Stimulated activated CD4-positive, alpha-beta T cell treated with anti-CD3 and anti-CD28 coated beads, Interleukin-1b, Interleukin-23, amount 100 ng/mL, for 48 hours (primary cell): ENCODE measurements at regions not wholly inside any gene's neighbourhood (a gene's known extent, or its start where the extent isn't known, plus 50 kb on each side); places are given as distances from the start of the nearest gene placed in this dataset.
A peak's percentile ranks its signal among the peaks of the same experiment; 100 is the strongest.
"Not testable (repeated sequence)": the region's sequence is repeated elsewhere in the genome, so short reads cannot be mapped to it uniquely, and the experiment has no call there.

ENCODE experiments used
- DNase-seq: peaks from one replicate; pipeline ENCODE4 v3.0.0-alpha.2; 2020

DNA sequence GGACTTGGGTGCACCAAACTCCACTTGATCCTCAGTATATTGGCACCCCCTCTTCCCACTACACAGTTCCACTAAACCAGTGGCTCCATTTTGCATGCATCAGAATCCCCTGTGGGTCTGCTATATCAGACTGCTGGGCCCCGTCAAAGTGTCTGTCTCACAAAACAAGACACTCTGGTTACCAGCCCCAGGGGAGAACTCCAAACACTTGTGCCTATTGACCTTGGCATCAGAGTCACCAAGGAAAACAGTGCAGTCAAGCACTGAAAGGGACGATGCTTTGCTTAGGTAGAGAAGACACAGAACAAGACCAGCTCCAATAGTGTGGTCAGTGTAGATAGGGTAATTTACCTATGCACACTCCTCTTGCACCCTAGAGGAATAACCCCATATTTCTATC is 205.8 kb upstream of the RAI14 start:
- no peak for DNase-seq

DNA sequence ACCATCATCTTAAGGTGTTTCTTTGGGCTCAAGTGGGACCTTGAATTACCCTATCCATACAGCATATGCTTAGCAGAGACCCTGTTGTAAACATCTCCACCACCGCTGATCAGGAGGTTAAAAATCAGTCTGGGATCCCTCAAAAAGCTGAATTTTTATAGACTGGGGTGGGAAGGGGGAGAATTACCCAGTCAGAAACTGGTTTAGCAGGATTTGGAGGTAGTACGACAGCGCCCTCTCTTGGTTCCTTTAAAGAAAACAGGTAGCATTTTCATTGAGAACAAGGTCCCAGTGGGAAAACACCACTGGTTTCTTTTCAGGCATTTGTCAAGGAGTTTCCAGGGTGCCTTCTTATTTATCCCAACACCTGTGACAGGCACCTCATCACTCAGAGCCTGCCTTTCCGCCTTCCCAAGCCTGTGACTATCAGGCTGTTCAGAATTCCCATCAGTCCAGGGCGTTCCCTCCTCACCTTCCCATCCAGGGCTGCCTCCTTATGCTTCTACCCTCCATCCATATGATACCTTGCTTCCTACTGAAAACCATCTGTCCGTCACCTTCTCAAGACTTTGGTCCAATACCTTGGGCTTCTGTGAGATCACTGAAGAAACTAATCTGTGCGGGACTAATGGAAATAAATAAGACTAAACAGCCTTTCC is 203.8 kb upstream of the RAI14 start:
- DNase-seq: no peak

DNA sequence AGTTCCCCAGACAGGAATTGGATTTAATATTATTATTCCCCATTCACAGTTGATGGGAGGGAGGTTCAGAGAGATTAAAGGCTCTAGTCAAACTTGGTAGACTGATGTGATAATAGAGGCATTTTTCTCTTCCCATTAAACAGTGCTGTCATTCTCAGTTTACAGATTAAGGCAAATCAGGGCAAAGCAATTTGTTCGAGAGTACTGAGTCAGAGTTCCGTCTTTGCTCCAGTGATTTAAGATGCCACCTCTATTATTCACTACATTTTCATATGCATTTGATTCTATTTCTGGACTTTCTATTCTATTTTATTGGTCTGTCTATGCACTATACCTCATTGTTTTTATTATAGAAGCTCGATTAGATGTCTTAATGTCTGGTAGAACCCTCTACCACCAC is 201.0 kb upstream of the RAI14 start:
- DNase-seq: no peak

DNA sequence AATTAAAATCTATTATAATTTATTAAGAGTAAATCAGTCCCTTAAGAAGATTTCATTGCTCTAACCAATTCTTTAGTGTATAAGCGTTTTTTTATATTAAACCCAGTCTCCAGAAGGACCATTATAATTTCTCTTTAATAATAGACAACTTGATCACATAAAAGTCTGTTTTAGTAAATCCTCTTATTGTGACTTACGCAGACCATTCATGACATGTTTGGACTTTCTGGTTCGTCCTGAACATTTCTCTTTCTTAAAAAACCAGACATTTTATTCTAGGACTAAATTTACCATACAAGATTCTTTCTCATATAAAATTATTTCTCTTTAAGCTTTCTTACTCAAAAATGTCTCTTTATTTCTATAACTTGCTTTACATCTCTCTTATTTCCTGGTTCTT is 196.2 kb upstream of the RAI14 start:
- no peak for DNase-seq

DNA sequence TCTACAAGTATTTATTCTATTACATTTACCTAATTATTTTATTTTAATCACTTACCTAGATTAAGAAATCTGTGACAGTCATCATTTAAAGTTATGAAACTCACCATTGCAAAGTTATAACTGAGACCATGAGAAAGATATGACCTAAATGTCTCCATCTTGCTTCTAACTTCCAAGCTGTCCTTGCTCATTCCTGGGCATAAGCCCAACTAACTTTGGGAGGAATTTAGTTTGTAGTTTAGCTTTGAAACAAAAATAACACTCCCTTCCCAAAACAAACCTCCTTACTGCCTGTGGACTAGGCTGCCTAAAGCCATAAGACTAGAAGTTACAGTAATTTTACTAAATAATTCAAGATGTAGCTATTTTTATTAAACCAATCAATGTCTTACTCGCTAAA is 195.6 kb upstream of the RAI14 start:
- DNase-seq: no peak

DNA sequence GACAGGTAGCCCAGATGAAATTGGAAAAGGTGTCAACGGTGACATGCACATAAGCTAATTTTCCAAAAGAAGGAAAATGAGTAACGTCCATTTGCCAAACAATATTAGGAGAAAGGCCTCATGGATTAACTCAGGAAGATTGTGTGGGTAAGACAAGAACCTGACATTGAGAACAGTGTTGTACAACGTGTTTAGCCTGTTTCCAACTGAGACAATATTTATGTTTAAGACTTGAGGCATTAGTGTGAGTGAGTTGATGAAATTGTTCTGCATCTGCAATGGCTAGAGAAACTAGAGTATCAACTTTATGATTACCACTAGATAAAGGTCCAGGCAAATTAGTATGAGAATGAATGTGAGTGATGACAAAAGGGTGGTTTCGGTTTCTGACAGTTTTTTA is 191.3 kb upstream of the RAI14 start:
- DNase-seq: no peak

DNA sequence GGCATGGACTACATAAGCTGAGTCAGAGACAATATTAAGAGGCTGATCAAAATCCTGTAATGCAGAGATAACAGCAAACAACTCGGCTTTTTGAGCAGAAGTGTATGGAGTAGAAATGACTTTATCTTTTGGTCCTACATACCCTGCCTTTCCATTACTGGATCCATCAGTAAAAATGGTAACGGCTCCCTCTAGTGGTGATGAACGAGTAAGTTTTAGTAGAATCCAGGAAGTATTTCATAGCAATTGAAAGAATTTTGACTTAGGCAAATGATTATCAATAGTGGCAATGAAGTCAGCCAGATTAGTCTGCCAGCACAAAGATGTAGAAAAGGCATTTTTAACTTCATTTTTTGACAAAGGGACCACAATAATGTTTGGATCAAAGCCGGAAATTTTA is 190.8 kb upstream of the RAI14 start:
- not testable (repeated sequence) for DNase-seq

DNA sequence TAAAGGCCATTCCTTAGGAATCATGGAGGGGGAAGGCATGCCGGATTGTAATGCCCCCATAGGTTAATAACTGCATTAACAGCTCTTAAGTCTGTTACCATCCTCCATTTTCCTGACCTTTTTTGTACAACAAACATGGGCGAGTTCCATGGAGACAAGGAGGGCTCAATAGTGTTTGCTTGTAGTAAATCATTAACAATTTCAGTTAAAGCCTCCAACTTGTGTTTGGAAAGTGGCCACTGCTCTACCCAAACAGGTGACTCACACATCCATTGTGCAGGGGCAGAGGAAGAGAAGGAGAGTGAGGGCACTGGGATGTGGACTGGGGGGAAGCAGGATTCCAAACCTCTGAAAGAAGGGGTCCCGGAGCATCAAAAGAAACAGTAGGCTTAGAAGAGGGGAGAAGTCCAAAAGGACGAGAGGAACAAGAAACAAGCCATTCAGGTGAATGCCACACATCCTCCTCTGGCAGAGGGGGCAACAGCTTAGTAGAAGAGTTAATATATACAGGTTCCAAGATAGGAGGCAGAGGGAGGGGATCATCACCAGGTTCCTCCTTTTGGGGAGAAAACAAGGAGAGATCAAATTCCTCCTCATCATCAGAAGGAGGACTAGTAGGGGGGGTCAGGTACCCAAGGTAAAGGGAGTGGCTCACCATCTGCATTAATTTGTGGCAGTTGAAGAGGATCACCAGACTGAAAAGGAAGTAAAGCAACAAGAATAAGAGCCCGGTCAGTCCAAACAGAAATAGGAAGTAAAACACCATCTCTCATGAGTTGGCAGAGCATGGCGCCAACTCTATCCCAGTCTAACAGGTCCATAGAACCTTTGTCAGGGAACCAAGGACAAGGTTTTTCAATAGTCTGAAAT is 189.4 kb upstream of the RAI14 start:
- DNase-seq: not testable (repeated sequence)

DNA sequence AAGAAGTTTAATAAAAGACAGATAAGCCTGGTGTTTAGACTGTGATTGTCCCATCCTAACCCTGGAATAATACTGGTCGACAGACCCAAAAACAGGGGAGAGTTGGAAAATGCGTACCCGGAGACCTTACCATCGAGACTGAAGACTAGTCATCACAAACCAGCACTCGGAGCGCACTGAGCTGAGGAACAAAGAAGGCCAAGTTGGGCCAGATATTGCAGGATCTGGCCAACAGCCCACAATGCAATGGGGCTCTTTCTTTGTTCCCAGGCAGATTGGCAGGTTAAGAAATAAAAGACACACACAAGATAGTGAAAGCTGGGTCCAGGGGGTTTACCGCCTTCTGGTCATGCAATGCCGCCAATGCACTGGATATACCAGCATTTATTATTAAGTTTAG is 188.7 kb upstream of the RAI14 start:
- no peak for DNase-seq

DNA sequence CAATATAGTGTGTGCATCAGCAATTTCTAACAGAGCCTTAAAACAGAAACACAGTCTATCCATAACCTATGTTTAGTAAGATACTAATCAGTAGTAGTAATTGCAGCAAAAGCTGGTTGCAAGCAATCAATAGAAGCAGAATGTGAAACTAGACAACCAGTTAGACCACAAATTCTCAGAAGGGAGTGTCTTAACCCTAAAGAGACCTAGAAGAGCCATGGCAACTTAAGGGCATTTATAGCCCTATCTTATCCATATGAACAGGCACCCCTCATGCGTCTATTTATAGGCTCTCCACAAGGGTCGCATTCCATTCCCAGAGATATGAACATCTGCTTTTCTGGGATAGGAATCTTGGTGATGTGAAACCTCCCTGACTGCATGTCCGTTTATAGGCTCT is 188.1 kb upstream of the RAI14 start:
- DNase-seq: not testable (repeated sequence)

DNA sequence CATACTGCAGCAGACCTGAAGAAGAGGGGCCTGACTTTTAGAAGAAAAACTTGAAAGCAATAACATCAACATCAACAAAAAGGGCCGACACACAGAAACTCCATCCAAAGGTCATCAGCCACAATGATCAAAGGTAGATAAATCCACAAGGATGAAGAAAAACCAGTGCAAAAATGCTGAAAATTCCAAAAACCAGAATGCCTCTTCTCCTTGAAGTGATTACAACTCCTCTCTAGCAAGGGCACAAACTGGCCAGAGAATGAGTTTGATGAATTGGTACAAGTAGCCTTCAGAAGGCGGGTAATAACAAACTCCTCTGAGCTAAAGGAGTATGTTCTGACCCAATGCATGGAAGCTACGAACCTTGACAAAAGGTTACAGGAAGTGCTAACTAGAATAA is 186.2 kb upstream of the RAI14 start:
- DNase-seq: no peak

DNA sequence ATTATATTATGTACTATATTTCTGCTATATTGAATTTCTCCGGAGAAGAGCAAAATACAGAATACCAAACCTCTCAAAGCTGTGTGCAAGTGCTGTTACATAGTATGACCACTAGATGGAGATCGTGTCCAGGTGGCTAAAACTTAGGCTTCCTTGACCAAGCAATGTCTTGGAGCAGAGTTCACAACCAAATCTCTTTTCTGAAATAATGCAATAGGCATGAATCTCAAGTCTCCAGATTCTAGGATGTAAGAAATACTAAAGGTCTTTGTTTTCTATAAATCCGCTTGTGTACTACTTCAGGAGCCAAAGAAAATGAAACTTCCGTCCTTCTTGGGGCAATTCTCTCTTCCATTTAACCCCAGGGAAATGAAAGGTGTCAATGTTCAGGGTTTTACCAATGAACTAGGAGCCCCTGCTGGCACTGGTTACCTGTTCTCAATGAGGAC is 181.5 kb upstream of the RAI14 start:
- DNase-seq: no peak

DNA sequence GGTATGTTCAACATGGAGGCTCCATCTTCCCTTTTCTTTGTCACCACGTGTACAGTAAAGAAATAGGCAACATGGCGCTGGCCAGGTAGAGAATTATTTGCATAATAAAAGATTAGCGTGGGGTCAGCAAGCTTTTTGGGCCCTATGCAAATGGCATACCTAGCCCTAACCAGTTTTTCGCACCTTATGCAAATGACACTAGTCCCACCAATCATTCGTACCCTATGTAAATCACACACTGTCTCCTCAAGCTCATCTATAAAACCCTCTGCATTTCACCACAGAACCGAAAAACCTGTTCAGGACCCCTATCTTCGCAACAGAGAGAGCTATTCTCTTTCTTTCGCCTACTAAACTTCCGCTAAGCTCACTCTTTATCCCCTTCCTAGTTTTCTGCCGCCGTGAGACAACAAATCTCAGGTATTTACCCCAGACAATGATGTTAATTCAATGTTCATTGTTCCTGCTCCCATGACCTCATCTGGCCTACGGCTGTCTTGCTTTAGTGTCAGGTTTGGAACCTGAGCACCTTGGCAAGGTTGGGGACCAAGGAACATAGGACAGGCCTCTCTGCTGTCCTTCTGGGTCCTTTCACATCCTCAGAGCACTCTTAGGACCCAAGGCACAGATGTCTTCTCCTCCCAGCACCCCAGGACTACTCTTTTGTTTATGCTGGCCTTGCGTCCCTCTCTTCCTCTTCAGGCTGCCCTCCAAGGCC is 180.7 kb upstream of the RAI14 start:
- no peak for DNase-seq

DNA sequence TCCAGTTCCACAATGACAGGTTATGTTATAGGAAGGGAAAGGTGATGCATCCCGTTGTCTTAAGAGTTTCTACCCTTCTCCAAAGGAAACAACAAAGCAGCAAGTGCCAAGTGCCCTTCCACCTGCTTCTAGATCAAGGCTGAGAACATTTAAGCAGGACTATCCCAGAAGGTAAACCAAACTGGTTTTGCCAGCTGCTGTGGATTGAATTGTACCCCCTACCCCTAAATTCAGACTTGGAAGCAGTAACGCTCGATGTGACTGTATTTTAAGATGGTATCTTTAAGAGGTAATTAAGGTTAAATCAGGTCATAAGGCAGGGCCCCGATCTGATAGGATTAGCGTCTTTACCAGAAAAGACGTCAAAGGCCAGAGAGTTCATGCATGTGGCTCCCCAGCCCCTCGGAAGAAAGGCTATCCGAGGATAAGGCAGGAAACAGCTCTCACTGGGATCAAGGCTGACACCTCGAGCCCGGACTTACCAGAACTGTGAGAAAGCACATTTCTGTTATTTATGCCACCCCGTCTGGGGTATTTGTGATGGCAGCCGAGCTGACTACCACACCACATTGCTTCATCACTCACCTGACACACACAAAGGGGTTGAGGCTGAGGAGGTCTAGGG is 179.1 kb upstream of the RAI14 start:
- DNase-seq: no peak

DNA sequence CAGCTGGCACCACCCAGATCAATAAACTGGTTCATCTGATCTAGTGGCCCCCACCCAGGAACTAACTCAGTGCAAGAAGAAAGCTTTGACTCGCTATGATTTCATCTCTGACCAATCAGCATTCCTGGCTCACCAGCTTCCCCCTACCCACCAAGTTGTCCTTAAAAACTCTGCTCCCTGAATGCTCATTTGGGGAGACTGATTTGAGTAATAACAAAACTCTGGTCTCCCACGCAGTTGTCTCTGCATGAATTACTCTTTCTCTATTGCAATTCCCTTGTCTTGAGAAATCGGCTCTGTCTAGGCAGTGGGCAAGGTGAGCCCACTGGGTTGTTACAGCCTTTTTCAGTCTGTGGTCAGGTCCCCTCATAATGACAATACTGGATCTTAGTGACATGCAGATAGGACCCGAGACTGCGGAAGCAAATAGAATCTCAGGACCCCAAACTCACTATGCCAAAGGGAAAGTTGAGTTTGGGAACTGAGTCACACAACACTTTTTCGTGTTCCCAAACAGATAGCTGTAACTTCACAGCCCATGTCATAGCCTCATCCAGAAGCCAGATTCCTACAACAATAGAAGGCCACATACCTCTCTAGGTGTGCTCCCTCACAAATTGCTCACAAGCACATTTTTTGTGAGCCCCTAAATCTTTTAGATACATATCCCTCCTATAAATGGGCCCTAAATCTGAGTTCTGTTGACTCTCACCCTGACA is 175.2 kb upstream of the RAI14 start:
- DNase-seq: peak; percentile 24

DNA sequence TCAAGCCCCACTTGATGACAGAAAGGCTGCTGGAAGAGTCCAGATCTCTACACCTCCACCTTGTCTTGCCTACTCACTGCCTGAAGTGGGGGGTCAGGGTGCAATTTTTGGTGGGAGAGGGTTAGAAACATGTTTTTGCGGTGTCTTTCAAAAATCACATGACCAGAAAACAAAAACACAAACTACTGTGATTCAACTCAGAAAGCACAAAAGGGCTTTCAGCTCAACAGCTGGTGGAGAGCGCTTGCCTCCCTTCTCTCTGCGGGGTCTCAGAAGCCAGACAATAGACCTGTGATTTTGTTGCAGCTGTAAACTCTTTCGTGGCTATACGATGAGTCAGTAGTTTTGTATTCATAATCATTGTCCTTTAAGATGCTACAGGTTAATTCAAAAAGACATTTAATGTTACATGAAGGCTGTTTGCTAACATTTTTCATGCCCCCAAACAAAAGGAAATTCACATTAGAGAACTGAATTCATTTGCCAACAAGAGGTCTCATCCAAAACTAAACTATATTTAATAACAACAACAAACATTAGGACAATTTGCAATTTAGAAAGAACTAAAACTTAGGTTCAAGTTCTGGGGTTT is 172.6 kb upstream of the RAI14 start:
- no peak for DNase-seq

DNA sequence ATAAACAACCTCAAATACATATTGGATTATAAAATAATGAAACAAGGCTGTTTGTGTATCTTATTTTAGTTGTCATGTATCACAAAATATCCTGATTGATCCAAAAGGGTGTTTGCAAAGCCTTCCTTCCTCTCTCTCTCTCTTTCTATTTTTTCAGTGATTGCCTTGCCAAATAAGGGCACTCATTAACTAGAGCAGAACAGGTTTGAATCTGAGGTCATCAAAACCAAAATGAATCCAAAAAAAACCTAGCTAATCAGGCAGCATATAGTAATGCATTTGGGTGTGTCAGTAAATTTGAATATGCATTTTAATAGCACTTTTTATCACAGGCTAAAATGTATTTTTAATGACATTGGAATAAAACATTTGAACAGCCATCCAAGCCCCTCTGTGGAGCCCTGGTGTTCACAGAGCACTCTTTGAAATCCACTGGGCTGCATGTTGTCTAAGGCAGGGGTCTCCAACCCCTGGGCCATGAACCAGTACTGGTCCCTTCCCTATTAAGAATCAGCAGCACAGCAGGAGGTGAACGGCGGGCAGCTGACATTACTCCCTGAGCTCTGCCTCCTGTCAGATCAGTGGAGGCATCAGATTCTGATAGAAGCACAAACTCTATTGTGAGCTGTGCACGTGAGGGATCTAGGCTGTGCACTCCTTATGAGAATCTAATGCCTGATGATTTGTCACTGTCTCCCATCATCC is 171.8 kb upstream of the RAI14 start:
- no peak for DNase-seq

DNA sequence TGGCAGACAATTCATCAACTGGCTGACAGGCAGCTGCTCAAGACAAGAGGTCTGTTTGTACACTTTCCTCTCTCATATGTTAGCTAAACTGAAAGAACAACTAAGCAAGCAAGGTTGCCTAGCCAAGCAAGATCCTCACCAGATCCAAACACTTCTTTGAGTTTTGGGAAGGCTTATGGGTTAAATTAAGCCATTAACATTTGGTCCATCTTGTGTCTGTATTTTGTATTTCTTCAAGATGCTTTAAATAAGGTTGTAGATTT is 170.4 kb upstream of the RAI14 start:
- DNase-seq: no peak

DNA sequence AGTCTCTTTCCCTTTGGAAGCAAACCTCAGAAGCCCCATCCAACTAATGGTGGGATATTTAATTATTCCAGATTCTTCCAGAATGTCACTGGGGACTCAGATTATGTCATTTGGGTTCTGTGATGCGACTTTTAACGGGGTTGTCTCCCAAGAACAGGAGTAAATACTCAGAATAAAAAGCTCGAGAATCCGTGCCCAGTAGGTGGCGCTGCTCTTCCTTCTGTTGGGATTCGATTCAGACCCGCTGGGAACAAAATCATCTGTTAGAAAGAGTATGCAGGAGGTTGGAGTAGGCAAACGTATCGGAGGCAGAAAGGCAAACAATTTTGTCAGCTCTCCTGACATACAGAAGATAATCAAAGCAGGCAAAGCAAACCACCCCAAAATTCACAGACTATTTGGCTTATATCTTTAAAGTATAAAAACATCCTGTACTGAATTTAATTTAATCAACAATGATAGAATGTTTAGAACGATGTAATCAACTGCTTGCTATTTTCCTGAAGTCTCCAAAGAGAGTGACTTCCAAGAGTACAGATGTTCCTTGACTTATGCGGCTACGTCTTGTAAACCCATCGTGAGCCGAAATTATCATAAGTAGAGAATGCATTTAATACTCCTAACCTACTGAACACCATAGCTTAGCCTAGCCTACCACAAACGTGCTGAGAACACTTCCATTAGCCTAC is 169.8 kb upstream of the RAI14 start:
- DNase-seq: peak; percentile 60

DNA sequence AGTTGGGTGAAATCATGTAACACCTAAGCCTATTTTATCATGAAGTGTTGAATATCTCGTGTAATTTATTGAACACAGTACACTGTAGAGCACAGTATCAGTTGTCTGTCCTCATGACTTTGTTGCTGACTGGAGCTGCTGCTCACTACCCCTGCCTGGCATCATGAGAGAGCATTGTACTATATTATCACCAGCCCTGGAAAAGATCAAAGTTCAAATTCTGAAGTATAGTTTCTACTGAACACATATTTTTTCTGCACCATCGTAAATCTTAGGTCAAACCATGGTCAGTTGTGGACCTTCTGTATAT is 169.3 kb upstream of the RAI14 start:
- no peak for DNase-seq

DNA sequence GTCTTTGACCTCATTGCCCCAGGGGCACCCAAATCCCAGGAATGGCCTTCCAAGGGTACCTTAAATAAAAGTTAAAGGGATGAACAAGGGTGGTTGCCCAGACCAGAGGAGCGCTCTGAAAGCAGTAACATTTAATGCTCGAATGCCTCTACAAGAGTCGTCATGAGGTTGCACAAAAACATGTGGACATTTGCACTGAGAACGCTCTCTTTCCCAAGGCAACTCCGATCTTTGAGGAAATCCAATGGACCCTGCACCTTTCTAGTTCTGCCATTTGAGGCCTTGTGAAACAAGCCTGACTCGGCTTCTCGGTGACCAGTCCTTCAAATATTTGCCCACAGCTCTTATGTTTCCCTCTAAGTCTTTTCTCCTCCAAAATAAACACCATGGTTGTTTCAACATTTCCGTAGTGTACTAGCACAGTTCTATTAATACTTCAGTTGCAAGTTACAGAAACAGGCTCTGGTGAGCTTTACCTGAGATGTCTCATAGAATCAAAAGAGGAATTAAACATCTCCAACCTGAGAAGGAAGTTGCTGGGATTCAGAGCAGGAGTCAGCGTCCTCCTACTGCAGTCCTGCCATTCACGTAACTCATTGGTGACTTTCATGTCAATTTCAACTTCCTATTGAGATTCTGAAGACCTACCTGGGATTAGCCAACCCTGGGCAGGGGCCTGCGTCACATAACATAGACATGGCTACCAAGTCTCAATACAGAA is 168.8 kb upstream of the RAI14 start:
- DNase-seq: no peak
